AG10803 (cell line): ENCODE measurements at regions not wholly inside any gene's neighbourhood (a gene's known extent, or its start where the extent isn't known, plus 50 kb on each side); places are given as distances from the start of the nearest gene placed in this dataset.
A peak's percentile ranks its signal among the peaks of the same experiment; 100 is the strongest.

Experiments used
- DNase-seq: peaks from one replicate; pipeline ENCODE4 v3.0.0; 2010; ENCODE audit warnings: low read depth
- H3K4me3 ChIP-seq: 2 replicates; pipeline ENCODE4 v1.5.1; 2011; ENCODE audit warnings: mild to moderate bottlenecking, low read length, control low read depth
- CTCF ChIP-seq: conservative IDR thresholded peaks from 2 replicates; pipeline ENCODE4 v1.5.1; 2011; ENCODE audit warnings: mild to moderate bottlenecking, low read length, control low read depth, inconsistent platforms

GRCh38 chr2:37558623-37559022 is 112.8 kb downstream of the CDC42EP3 start:
- DNase-seq, result no peak
- no peak for TF ChIP-seq CTCF
- H3K4me3 ChIP-seq, result no peak overlapping the region

- no peak for TF ChIP-seq CTCF
- no peak overlapping the region for H3K4me3 ChIP-seq
- DNase-seq, result no peak
Observed at GRCh38 chr2:37560241-37560848, 111.1 kb downstream of the CDC42EP3 start.

- DNase-seq, result peak; percentile 8
- no peak overlapping the region for H3K4me3 ChIP-seq
- no peak for TF ChIP-seq CTCF
Observed at GRCh38 chr2:37560863-37561614, 110.4 kb downstream of the CDC42EP3 start.

- DNase-seq, result peak; percentile 71
- TF ChIP-seq CTCF, result no peak
- H3K4me3 ChIP-seq, result no peak overlapping the region
Observed at GRCh38 chr2:37561615-37562569, 109.5 kb downstream of the CDC42EP3 start.

GRCh38 chr2:37563375-37564015 is 107.9 kb downstream of the CDC42EP3 start:
- H3K4me3 ChIP-seq, result no peak overlapping the region
- DNase-seq, result peak; percentile 56
- no peak for TF ChIP-seq CTCF

GRCh38 chr2:37564356-37564755 is 107.1 kb downstream of the CDC42EP3 start:
- no peak for DNase-seq
- no peak overlapping the region for H3K4me3 ChIP-seq
- no peak for TF ChIP-seq CTCF
